Sigmoid colon (tissue), 4 donors: ENCODE measurements at regions not wholly inside any gene's neighbourhood (a gene's known extent, or its start where the extent isn't known, plus 50 kb on each side); places are given as distances from the start of the nearest gene placed in this dataset.

Experiments
- EP300 ChIP-seq, 4 donors: sonication (generic); formaldehyde crosslinking; IDR thresholded peaks; one replicate each; pipeline ENCODE4 v1.6.1; 2017; ENCODE audit warnings: antibody characterized with exemption in 4 of 4
- POLR2A ChIP-seq, 2 donors: fragments of 450-650 bp; IDR thresholded peaks; one replicate each; pipeline ENCODE4 v1.6.1; 2016; ENCODE audit warnings: antibody characterized with exemption in 2 of 2, mild to moderate bottlenecking in 2 of 2, moderate library complexity in 2 of 2
- TF ChIP-seq, protein P1 (sequence below), 4 experiments: fragments of 450-650 bp in 3 of 4; fragments of 200-600 bp in 1 of 4; IDR thresholded peaks; one replicate each; pipeline ENCODE4 v1.5.1; 2016 to 2019; ENCODE audit warnings: antibody characterized with exemption in 4 of 4, mild to moderate bottlenecking in 3 of 4, moderate library complexity in 2 of 4

DNA sequence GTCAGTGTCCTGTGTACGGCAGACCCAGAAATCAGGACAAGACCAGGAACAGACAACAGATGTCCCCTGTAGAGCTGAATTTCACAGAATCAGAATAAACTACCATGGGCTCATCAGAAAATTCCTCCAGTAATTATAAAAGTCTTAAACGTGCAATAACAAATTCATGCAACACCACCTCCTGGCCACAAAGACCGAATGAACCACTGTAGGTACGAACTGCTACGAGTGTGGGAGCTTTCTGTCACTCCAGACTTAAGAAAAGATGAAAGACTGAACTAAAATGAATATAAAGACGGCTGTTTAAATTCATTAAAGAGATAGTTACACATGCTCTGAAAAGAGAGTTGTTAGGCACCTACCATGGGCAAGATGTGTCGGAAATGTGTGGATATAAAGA lies 333.5 kb downstream of the RRAGC start:
- TF ChIP-seq, protein P1, sequence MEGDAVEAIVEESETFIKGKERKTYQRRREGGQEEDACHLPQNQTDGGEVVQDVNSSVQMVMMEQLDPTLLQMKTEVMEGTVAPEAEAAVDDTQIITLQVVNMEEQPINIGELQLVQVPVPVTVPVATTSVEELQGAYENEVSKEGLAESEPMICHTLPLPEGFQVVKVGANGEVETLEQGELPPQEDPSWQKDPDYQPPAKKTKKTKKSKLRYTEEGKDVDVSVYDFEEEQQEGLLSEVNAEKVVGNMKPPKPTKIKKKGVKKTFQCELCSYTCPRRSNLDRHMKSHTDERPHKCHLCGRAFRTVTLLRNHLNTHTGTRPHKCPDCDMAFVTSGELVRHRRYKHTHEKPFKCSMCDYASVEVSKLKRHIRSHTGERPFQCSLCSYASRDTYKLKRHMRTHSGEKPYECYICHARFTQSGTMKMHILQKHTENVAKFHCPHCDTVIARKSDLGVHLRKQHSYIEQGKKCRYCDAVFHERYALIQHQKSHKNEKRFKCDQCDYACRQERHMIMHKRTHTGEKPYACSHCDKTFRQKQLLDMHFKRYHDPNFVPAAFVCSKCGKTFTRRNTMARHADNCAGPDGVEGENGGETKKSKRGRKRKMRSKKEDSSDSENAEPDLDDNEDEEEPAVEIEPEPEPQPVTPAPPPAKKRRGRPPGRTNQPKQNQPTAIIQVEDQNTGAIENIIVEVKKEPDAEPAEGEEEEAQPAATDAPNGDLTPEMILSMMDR (IDR thresholded peaks at IDR 0.05), result no peak
- no peak for TF ChIP-seq EP300 (IDR thresholded peaks at IDR 0.05)
- no peak for TF ChIP-seq POLR2A (IDR thresholded peaks at IDR 0.05)
